ENCODE measurements at regions not wholly inside any gene's neighbourhood (a gene's known extent, or its start where the extent isn't known, plus 50 kb on each side); places are given as distances from the start of the nearest gene placed in this dataset.

GRCh38 chr18:30280186-30280585, 762.4 kb downstream of the DSC3 start:
- intact Hi-C loops (cut with micrococcal nuclease; ENCODE audit: unreplicated experiment) (loop anchor here (10.0 kb wide), 1 partner anchor 405 kb away; no protein-coding TSS in a partner anchor), in situ Hi-C loops (cut with HindIII; ENCODE audit: low pct_unique_long_range_greater_than_20kb, low sequenced_read_pairs) (no loop called here)
- Histone ChIP-seq H3K9me3 (ENCODE audit: control insufficient read depth, insufficient read depth, low read depth, low read length) (no peaks in the 10 kb centered on the region), H3K27me3 (ENCODE audit: control insufficient read depth, insufficient read depth, low read length) (no peaks in the 10 kb centered on the region), H3K4me1 (ENCODE audit: control insufficient read depth, insufficient read depth, low read length) (no peaks in the 10 kb centered on the region), H3K4me3 (ENCODE audit: low read depth in 2 of 2, low read length in 2 of 2) (no peak overlapping the region), H3K36me3 (ENCODE audit: control insufficient read depth, insufficient read depth, low read length) (no peaks in the 10 kb centered on the region), H3K27ac (ENCODE audit: low read length) (no peak overlapping the region)
- no TSS peak for BruUV-seq (replicated peaks)
- ChIA-PET POLR2A (no interaction called here), CTCF (interaction anchor here (0.6 to 0.7 kb wide), 2 partner anchors 249 to 381 kb away, joined by 3 read pairs; no protein-coding TSS in a partner anchor)
- TF ChIP-seq POLR2AphosphoS5 (IDR thresholded peaks at IDR 0.05; ENCODE audit: low read depth, low read length) (no peak), SIN3A (IDR thresholded peaks at IDR 0.05; ENCODE audit: borderline replicate concordance, insufficient read depth, low read depth, low read length) (no peak), TCF7L2 (IDR thresholded peaks at IDR 0.05; ENCODE audit: low read depth, low read length) (no peak), REST (IDR thresholded peaks at IDR 0.05; ENCODE audit: insufficient read depth in 1 of 2, low read depth in 2 of 2, low read length in 1 of 2) (no peak)
- TF ChIP-seq, protein P1, sequence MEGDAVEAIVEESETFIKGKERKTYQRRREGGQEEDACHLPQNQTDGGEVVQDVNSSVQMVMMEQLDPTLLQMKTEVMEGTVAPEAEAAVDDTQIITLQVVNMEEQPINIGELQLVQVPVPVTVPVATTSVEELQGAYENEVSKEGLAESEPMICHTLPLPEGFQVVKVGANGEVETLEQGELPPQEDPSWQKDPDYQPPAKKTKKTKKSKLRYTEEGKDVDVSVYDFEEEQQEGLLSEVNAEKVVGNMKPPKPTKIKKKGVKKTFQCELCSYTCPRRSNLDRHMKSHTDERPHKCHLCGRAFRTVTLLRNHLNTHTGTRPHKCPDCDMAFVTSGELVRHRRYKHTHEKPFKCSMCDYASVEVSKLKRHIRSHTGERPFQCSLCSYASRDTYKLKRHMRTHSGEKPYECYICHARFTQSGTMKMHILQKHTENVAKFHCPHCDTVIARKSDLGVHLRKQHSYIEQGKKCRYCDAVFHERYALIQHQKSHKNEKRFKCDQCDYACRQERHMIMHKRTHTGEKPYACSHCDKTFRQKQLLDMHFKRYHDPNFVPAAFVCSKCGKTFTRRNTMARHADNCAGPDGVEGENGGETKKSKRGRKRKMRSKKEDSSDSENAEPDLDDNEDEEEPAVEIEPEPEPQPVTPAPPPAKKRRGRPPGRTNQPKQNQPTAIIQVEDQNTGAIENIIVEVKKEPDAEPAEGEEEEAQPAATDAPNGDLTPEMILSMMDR (IDR thresholded peaks at IDR 0.05) = no peak
- ATAC-seq (no peak), DNase-seq (ENCODE audit: low read depth, low spot score) (no peak)

DNA sequence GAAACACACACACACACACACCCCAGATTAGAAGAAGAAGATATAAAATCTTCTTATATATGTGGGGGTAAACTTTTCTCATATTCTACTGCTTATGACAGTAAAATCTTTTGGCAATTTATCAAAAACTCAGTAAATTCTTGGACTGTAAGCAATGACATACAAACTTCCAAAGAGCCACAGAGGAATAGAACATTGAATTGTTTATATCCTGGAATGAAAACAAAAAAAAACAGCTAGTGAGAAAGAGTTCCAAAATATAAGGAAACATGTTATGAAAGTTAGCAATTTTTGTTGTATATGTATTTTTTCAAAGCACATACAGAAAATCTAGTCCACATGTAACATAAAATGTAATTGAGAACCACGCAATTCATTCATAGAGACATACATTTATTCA, 764.9 kb downstream of the DSC3 start:
- no peaks in the 10 kb centered on the region for H3K4me1 ChIP-seq (ENCODE audit: control insufficient read depth, insufficient read depth, low read length)
- BruUV-seq (replicated peaks) = no TSS peak
- H3K9me3 ChIP-seq (ENCODE audit: control insufficient read depth, insufficient read depth, low read depth, low read length) = no peaks in the 10 kb centered on the region
- H3K36me3 ChIP-seq (ENCODE audit: control insufficient read depth, insufficient read depth, low read length) = no peaks in the 10 kb centered on the region
- DNase-seq (ENCODE audit: low read depth, low spot score) (no peak), ATAC-seq (no peak)
- in situ Hi-C loops (cut with HindIII; ENCODE audit: low pct_unique_long_range_greater_than_20kb, low sequenced_read_pairs) = no loop called here
- intact Hi-C loops (cut with micrococcal nuclease; ENCODE audit: unreplicated experiment) = no loop called here
- TF ChIP-seq SIN3A (IDR thresholded peaks at IDR 0.05; ENCODE audit: borderline replicate concordance, insufficient read depth, low read depth, low read length) = no peak
- no peak for TF ChIP-seq REST (IDR thresholded peaks at IDR 0.05; ENCODE audit: insufficient read depth in 1 of 2, low read depth in 2 of 2, low read length in 1 of 2)
- no peak for TF ChIP-seq POLR2AphosphoS5 (IDR thresholded peaks at IDR 0.05; ENCODE audit: low read depth, low read length)
- TF ChIP-seq TCF7L2 (IDR thresholded peaks at IDR 0.05; ENCODE audit: low read depth, low read length) = no peak
- TF ChIP-seq, protein P1 (IDR thresholded peaks at IDR 0.05) = no peak
- no peak overlapping the region for H3K4me3 ChIP-seq (ENCODE audit: low read depth in 2 of 2, low read length in 2 of 2)
- no peaks in the 10 kb centered on the region for H3K27me3 ChIP-seq (ENCODE audit: control insufficient read depth, insufficient read depth, low read length)
- ChIA-PET POLR2A (no interaction called here), CTCF (no interaction called here)
- no peak overlapping the region for H3K27ac ChIP-seq (ENCODE audit: low read length)

Measured in Panc1 (cell line).